HFFc6 (cell line): ENCODE measurements at regions not wholly inside any gene's neighbourhood (a gene's known extent, or its start where the extent isn't known, plus 50 kb on each side); places are given as distances from the start of the nearest gene placed in this dataset.

ENCODE experiments used
- DNase-seq: peaks from one replicate; pipeline ENCODE4 v3.0.0-alpha.2; 2018
- H3K27ac Mint-ChIP-seq: 2 replicates; pipeline ENCODE4 v1.8.0; 2020; ENCODE audit warnings: mild to moderate bottlenecking, mixed read lengths
- H3K27me3 Mint-ChIP-seq: 2 replicates; pipeline ENCODE4 v1.8.0; 2021; ENCODE audit warnings: mild to moderate bottlenecking, moderate library complexity, mixed read lengths; ENCODE audit not compliant: insufficient read depth
- H3K36me3 Mint-ChIP-seq: 2 replicates; pipeline ENCODE4 v1.8.0; 2021; ENCODE audit warnings: low read depth, mixed read lengths
- H3K4me1 Mint-ChIP-seq: 2 replicates; pipeline ENCODE4 v1.8.0; 2020; ENCODE audit warnings: low read depth, mixed read lengths
- H3K4me3 Mint-ChIP-seq: 2 replicates; pipeline ENCODE4 v1.8.0; 2020; ENCODE audit warnings: mild to moderate bottlenecking, moderate library complexity, mixed read lengths
- H3K9me3 Mint-ChIP-seq: 2 replicates; pipeline ENCODE4 v1.8.0; 2020; ENCODE audit warnings: mild to moderate bottlenecking, mixed read lengths
- CTCF ChIP-seq: fragments of 200-600 bp; sonication (generic); IDR thresholded peaks from 2 replicates; pipeline ENCODE4 v1.5.0; 2021; ENCODE audit warnings: antibody characterized with exemption, mild to moderate bottlenecking

- H3K4me3 Mint-ChIP-seq, result no peak overlapping the region
- TF ChIP-seq CTCF, result no peak
- peaks cover 59% of the 10 kb centered on the region for H3K4me1 Mint-ChIP-seq
- peaks cover 41% of the 10 kb centered on the region for H3K36me3 Mint-ChIP-seq
- peaks cover 8% of the 10 kb centered on the region for H3K9me3 Mint-ChIP-seq
- no peak for DNase-seq
- H3K27me3 Mint-ChIP-seq, result peaks cover 5% of the 10 kb centered on the region
- no peak overlapping the region for H3K27ac Mint-ChIP-seq
Observed at GRCh38 chr11:69366591-69366990, 72.6 kb downstream of the MYEOV start.

GRCh38 chr11:69367211-69367964 is 73.4 kb downstream of the MYEOV start:
- H3K36me3 Mint-ChIP-seq, result peaks cover 41% of the 10 kb centered on the region
- TF ChIP-seq CTCF, result no peak
- peaks cover 8% of the 10 kb centered on the region for H3K9me3 Mint-ChIP-seq
- H3K27ac Mint-ChIP-seq, result no peak overlapping the region
- H3K27me3 Mint-ChIP-seq, result peaks cover 5% of the 10 kb centered on the region
- DNase-seq, result no peak
- H3K4me3 Mint-ChIP-seq, result no peak overlapping the region
- peaks cover 51% of the 10 kb centered on the region for H3K4me1 Mint-ChIP-seq

GRCh38 chr11:69368119-69368880 is 74.3 kb downstream of the MYEOV start:
- TF ChIP-seq CTCF, result no peak
- DNase-seq, result no peak
- H3K9me3 Mint-ChIP-seq, result peaks cover 8% of the 10 kb centered on the region
- peaks cover 48% of the 10 kb centered on the region for H3K36me3 Mint-ChIP-seq
- H3K27ac Mint-ChIP-seq, result no peak overlapping the region
- H3K27me3 Mint-ChIP-seq, result peaks cover 8% of the 10 kb centered on the region
- peaks cover 49% of the 10 kb centered on the region for H3K4me1 Mint-ChIP-seq
- H3K4me3 Mint-ChIP-seq, result no peak overlapping the region

GRCh38 chr11:69369210-69369825 is 75.4 kb downstream of the MYEOV start:
- Mint-ChIP-seq H3K9me3 (peaks cover 8% of the 10 kb centered on the region), H3K27ac (no peak overlapping the region; the same call in 1 of the 2 replicates), H3K4me3 (no peak overlapping the region), H3K27me3 (peaks cover 10% of the 10 kb centered on the region), H3K36me3 (peaks cover 48% of the 10 kb centered on the region), H3K4me1 (peaks cover 41% of the 10 kb centered on the region)
- DNase-seq, result no peak
- no peak for TF ChIP-seq CTCF

- H3K27ac Mint-ChIP-seq, result no peak overlapping the region; the same call in 1 of the 2 replicates
- DNase-seq, result no peak
- H3K4me1 Mint-ChIP-seq, result peaks cover 34% of the 10 kb centered on the region
- peaks cover 8% of the 10 kb centered on the region for H3K9me3 Mint-ChIP-seq
- H3K4me3 Mint-ChIP-seq, result no peak overlapping the region
- peaks cover 48% of the 10 kb centered on the region for H3K36me3 Mint-ChIP-seq
- peaks cover 10% of the 10 kb centered on the region for H3K27me3 Mint-ChIP-seq
- TF ChIP-seq CTCF, result no peak
Observed at GRCh38 chr11:69369945-69370344, 76.0 kb downstream of the MYEOV start.
